ENCODE measurements at regions not wholly inside any gene's neighbourhood (a gene's known extent, or its start where the extent isn't known, plus 50 kb on each side); places are given as distances from the start of the nearest gene placed in this dataset.

- FAIRE-seq: no peak
- no peak for DNase-seq (ENCODE audit: insufficient read length, low spot score)
- no peak for TF ChIP-seq CTCF (IDR thresholded peaks at IDR 0.05; ENCODE audit: insufficient read depth, missing control alignments)
These were observed 453.9 kb upstream of the TRIB2 start for GRCh38 chr2:12262681-12263436.

GRCh38 chr2:12263730-12264129 lies 453.0 kb upstream of the TRIB2 start:
- no peak for FAIRE-seq

GRCh38 chr2:12264146-12264545 lies 452.6 kb upstream of the TRIB2 start:
- DNase-seq (ENCODE audit: insufficient read length, low spot score): no peak
- no peak for FAIRE-seq
- no peak for TF ChIP-seq CTCF (IDR thresholded peaks at IDR 0.05; ENCODE audit: insufficient read depth, missing control alignments)

More at GRCh38 chr2:12263730-12264129, 453.0 kb upstream of the TRIB2 start:
- TF ChIP-seq CTCF (IDR thresholded peaks at IDR 0.05; ENCODE audit: insufficient read depth, missing control alignments): no peak
- no peak for DNase-seq (ENCODE audit: insufficient read length, low spot score)

- TF ChIP-seq CTCF (IDR thresholded peaks at IDR 0.05; ENCODE audit: insufficient read depth, missing control alignments): no peak
- no peak for DNase-seq (ENCODE audit: insufficient read length, low spot score)
- no peak for FAIRE-seq
These were observed 451.1 kb upstream of the TRIB2 start for GRCh38 chr2:12265646-12266045.

- TF ChIP-seq CTCF (IDR thresholded peaks at IDR 0.05; ENCODE audit: insufficient read depth, missing control alignments): no peak
- FAIRE-seq: no peak
- DNase-seq (ENCODE audit: insufficient read length, low spot score): no peak
These were observed 449.7 kb upstream of the TRIB2 start for GRCh38 chr2:12267042-12267441.

- no peak for TF ChIP-seq CTCF (IDR thresholded peaks at IDR 0.05; ENCODE audit: insufficient read depth, missing control alignments)
- DNase-seq (ENCODE audit: insufficient read length, low spot score) (no peak), FAIRE-seq (no peak)
These were observed 447.4 kb upstream of the TRIB2 start for GRCh38 chr2:12269041-12269972.
